Body of pancreas (tissue), 4 donors: ENCODE measurements at regions not wholly inside any gene's neighbourhood (a gene's known extent, or its start where the extent isn't known, plus 50 kb on each side); places are given as distances from the start of the nearest gene placed in this dataset.

Experiments
- POLR2A ChIP-seq, 3 donors: fragments of 450-650 bp; IDR thresholded peaks; one replicate each; pipeline ENCODE4 v1.6.1; 2016; ENCODE audit warnings: antibody characterized with exemption in 3 of 3, mild to moderate bottlenecking in 2 of 3
- TF ChIP-seq, protein P1 (sequence below), 7 experiments: fragments of 450-650 bp in 4 of 7; fragments of 200-600 bp in 3 of 7; sonication (generic) in 3 of 7; IDR thresholded peaks; one replicate each; pipeline ENCODE4 v1.5.1; 2016 to 2019; ENCODE audit warnings: antibody characterized with exemption in 7 of 7

DNA sequence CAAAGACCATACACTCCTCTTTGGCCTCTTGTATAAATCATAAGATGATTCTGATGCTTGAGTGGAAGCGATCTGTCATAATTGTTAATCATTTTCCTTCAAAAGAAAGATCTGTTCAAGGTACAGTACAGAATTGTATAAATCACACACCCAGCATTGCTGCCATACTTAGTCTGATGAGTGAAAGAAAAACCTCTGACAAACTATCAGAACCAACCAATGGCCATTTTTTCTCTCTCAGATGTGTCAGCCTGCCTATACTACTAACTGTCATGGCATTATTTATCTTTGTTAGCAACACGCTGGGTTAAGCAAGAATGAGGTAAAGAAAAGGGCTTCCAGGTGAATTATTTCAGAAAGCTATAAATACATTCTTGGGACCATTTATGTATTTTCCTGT, 1112.7 kb upstream of the TENM4 start:
- TF ChIP-seq, protein P1, sequence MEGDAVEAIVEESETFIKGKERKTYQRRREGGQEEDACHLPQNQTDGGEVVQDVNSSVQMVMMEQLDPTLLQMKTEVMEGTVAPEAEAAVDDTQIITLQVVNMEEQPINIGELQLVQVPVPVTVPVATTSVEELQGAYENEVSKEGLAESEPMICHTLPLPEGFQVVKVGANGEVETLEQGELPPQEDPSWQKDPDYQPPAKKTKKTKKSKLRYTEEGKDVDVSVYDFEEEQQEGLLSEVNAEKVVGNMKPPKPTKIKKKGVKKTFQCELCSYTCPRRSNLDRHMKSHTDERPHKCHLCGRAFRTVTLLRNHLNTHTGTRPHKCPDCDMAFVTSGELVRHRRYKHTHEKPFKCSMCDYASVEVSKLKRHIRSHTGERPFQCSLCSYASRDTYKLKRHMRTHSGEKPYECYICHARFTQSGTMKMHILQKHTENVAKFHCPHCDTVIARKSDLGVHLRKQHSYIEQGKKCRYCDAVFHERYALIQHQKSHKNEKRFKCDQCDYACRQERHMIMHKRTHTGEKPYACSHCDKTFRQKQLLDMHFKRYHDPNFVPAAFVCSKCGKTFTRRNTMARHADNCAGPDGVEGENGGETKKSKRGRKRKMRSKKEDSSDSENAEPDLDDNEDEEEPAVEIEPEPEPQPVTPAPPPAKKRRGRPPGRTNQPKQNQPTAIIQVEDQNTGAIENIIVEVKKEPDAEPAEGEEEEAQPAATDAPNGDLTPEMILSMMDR (IDR thresholded peaks at IDR 0.05), result no peak
- no peak for TF ChIP-seq POLR2A (IDR thresholded peaks at IDR 0.05)
